Dendritic cell treated with granulocyte-macrophage colony-stimulating factor and Interleukin-4, amounts not matched to agents 40 ng/mL and 50 ng/mL, for 4 days (primary cell): ENCODE measurements at regions not wholly inside any gene's neighbourhood (a gene's known extent, or its start where the extent isn't known, plus 50 kb on each side); places are given as distances from the start of the nearest gene placed in this dataset.
"Not testable (repeated sequence)": the region's sequence is repeated elsewhere in the genome, so short reads cannot be mapped to it uniquely, and the experiment has no call there.

Experiments used
- H3K27ac Mint-ChIP-seq: one replicate; pipeline ENCODE4 v1.8.0; 2022; ENCODE audit warnings: mild to moderate bottlenecking, mixed read lengths
- H3K27me3 Mint-ChIP-seq: one replicate; pipeline ENCODE4 v1.8.0; 2022; ENCODE audit warnings: mild to moderate bottlenecking, mixed read lengths
- H3K36me3 Mint-ChIP-seq: one replicate; pipeline ENCODE4 v1.8.0; 2022; ENCODE audit warnings: low read depth, mixed read lengths
- H3K4me1 Mint-ChIP-seq: one replicate; pipeline ENCODE4 v1.8.0; 2022; ENCODE audit warnings: low read depth, mixed read lengths
- H3K4me3 Mint-ChIP-seq: one replicate; pipeline ENCODE4 v1.8.0; 2022; ENCODE audit warnings: mild to moderate bottlenecking, moderate library complexity, mixed read lengths
- H3K9me3 Mint-ChIP-seq: one replicate; pipeline ENCODE4 v1.8.0; 2022; ENCODE audit warnings: mixed read lengths
- intact Hi-C: fragments of 100-400 bp; cut with micrococcal nuclease; formaldehyde crosslinking; loops from one replicate; pipeline ENCODE4 v1.15.0; 2022

DNA sequence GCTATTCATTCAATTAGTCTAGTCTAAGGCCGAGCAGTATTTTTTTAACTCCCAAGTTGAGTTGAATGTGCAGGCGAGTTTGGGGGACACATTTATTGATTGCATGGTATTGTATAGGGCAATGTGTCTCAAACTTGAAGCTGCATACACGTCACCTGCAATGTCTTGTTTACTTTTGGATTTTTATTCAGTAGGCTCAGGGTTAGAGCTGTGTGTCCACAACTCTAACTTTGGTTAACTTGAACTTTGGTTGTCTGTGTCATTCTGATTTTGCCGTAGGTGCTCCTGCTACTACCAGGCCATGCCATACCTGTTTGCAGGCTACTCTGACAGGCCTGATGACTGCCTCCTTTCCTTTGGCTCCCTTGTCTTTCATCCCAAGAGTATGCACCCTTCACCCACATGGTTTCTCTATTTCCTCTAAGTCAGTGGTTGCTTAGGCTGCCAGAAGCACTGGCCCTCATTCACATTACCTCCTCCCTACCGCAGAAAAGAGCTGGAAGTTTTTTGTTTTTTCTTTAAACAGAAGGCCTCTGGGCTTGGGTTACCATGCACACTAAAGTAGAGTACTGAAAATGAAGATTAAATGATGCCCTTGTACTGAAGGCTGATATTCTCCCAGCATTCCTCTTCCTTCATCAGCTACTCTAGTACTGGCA lies 219.4 kb upstream of the SPOPL start:
- intact Hi-C loops: no loop called here
- Mint-ChIP-seq H3K4me1 (no peaks in the 10 kb centered on the region), H3K36me3 (no peaks in the 10 kb centered on the region), H3K27me3 (no peaks in the 10 kb centered on the region), H3K27ac (no peak overlapping the region), H3K4me3 (no peak overlapping the region), H3K9me3 (peaks cover 14% of the 10 kb centered on the region)

DNA sequence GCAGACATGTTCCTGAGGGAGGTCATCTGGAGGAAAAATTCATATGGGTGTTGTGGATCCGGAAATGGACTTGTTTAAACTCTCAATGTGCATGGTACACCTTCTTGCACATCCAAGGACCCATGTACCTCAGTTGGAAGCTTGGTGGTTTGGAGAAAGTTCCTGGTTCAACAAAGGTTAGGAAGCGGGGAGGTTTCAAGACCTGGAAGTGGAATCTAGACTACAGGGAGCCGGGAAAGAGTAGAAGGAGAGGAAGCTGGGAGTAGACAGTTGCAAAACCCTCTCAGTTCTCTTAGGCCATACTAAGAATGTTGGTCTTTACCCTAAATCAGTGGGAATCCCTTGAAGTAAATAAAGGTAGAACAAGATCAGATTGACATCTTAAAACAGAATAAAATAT lies 209.8 kb upstream of the SPOPL start:
- Mint-ChIP-seq H3K9me3 (peaks cover 30% of the 10 kb centered on the region), H3K4me1 (no peaks in the 10 kb centered on the region), H3K4me3 (no peak overlapping the region), H3K27ac (no peak overlapping the region), H3K27me3 (no peaks in the 10 kb centered on the region), H3K36me3 (no peaks in the 10 kb centered on the region)
- intact Hi-C loops: no loop called here

DNA sequence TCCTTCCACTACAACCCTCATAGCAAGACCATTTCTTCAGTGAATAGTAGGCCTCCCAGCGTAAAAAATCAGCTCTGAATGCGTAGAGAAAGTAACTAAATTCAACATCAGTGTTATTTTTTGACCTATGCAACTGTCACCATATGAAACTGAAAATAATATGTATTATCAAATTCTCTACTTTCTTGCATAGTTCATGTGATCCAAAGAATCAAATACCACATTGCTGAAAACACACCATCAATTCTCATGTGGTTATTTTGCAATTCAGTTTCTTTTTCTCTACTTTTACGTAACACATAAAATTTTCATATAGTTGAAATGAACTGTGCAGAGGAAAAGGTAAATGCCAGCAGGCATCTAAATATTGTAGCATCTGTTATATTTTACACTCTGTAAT lies 208.5 kb upstream of the SPOPL start:
- Mint-ChIP-seq H3K4me3 (no peak overlapping the region), H3K9me3 (peaks cover 24% of the 10 kb centered on the region), H3K27ac (no peak overlapping the region), H3K4me1 (no peaks in the 10 kb centered on the region), H3K27me3 (no peaks in the 10 kb centered on the region), H3K36me3 (no peaks in the 10 kb centered on the region)
- intact Hi-C loops: no loop called here

DNA sequence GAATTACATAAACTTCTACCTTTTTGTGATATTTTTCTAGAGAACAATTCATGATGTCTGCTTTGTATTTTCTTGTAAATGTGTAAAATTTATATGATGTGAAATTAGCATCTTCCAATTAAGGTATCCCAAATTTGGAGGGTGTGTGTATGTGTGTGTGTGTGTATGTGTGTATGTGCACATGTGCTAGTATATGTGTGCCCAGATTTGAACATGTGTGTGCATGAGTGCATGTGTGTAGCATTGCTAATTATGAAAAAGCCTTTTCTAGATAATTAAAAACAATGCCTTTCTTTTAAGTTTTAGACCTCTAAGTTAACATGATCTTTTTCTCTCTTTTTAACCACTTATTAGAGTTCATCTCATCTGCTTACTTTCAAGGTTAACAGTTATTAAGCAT lies 208.0 kb upstream of the SPOPL start:
- Mint-ChIP-seq H3K4me3 (no peak overlapping the region), H3K27ac (no peak overlapping the region), H3K4me1 (no peaks in the 10 kb centered on the region), H3K27me3 (no peaks in the 10 kb centered on the region), H3K9me3 (peaks cover 20% of the 10 kb centered on the region), H3K36me3 (no peaks in the 10 kb centered on the region)
- intact Hi-C loops: no loop called here

DNA sequence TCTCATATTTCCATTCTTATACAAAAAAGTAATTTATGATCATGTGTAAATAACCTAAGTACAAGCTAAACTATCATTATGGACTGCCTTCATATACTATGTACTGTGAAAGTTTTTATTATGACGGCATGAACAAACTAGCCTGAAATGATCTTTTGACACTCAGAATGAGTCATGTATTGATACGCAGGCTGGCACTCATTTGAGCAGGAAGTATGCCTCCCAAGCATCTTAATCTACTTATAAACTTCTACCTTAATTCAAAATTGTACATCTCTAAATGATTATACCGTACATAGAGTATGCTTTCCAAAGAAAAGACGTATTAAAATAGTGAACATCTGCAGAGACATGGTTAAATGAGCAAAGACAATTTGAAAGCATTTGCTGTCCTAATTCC lies 207.1 kb upstream of the SPOPL start:
- no peak overlapping the region for H3K27ac Mint-ChIP-seq
- no peaks in the 10 kb centered on the region for H3K4me1 Mint-ChIP-seq
- intact Hi-C loops: no loop called here
- H3K9me3 Mint-ChIP-seq: peaks cover 15% of the 10 kb centered on the region
- no peaks in the 10 kb centered on the region for H3K27me3 Mint-ChIP-seq
- no peak overlapping the region for H3K4me3 Mint-ChIP-seq
- no peaks in the 10 kb centered on the region for H3K36me3 Mint-ChIP-seq

DNA sequence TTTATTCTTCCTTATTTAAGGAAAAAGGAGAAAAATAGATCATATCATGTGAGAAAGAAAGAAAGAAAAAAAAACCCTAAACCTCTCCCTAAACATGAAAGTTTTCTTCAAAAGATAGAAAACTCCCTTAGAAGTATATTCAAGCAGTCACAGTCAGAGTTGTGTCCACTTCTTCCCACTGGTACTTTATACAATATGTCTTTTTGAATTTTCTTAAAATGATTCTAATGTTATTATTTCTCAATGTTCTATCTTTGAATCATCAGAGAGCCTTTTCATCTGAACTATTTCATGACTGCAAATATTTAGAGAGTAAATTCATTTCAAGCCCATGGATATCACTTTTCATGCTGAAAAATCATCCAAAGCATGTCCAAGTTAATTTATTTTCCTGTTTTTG lies 205.2 kb upstream of the SPOPL start:
- Mint-ChIP-seq H3K27me3 (no peaks in the 10 kb centered on the region), H3K4me3 (no peak overlapping the region), H3K27ac (no peak overlapping the region), H3K4me1 (no peaks in the 10 kb centered on the region), H3K9me3 (peaks cover 10% of the 10 kb centered on the region), H3K36me3 (no peaks in the 10 kb centered on the region)
- intact Hi-C loops: no loop called here

DNA sequence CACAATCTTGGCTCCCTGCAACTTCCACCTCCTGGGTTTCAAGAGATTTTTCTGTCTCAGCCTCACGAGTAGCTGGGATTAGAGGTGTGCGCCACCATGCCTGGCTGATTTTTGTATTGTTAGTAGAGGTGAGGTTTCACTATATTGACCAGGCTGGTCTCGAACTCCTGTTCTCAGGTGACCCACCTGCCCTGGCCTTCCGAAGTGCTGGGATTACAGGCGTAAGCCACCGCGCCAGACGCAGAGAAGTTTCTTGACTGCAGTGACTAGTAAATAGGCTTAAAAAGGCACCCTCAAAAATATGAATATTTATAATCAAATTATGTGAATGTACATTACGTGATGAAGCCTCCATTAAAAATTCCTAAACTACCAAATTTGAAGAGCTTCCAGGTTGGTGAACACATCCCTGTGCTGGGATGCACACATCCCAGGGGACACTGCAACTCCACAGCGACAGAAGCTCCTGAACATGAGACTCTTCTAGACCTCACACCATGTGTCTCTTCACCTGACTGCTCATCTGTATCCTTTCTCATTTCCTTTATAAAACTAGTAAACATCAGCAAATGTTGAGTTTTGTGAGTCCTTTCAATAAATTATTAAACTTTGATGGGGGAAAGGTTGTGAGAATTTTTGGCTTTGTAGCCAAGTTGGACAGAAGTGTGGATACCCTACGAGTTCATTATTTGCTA lies 203.3 kb upstream of the SPOPL start:
- intact Hi-C loops: no loop called here
- Mint-ChIP-seq H3K36me3 (no peaks in the 10 kb centered on the region), H3K4me1 (no peaks in the 10 kb centered on the region), H3K27me3 (no peaks in the 10 kb centered on the region), H3K27ac (no peak overlapping the region), H3K4me3 (no peak overlapping the region), H3K9me3 (no peaks in the 10 kb centered on the region)

DNA sequence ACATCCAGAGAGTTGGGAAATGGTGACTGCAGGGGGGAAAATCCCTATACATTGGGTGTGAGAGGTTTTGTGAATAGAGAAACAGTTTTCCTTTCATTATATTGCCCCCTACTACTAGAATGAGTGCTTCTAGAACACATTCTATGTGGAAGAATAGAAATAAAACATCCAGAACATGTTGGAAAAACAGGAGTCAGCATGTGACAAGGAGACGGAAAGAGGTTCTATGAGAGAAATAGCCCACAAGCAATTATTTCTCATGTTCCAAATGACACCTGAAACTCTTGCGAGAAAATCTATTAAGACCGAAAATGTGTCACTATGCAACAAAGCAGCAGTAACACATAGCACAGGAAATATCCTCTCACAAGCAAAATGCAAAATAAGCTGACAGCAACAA lies 202.7 kb upstream of the SPOPL start:
- no peak overlapping the region for H3K27ac Mint-ChIP-seq
- H3K4me1 Mint-ChIP-seq: no peaks in the 10 kb centered on the region
- intact Hi-C loops: no loop called here
- H3K9me3 Mint-ChIP-seq: no peaks in the 10 kb centered on the region
- no peaks in the 10 kb centered on the region for H3K27me3 Mint-ChIP-seq
- no peaks in the 10 kb centered on the region for H3K36me3 Mint-ChIP-seq
- H3K4me3 Mint-ChIP-seq: no peak overlapping the region

DNA sequence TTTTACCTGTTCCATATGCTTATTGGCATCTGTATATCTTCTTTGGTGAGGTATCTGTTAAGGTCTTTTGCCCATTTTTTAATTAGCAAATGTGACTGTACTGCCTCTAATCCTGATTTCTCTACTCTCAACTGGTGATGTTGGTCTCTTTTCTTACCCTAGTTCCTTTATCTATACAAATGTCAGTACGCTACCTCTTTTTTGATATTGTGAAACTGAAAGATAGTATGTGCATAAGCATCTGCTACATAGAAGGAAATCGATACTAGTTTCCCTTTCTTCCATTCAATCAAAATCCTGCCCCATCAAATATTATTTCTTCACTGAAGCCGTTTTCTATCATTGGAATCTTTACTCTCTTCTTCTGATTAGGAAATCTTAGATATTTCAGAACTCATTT lies 194.9 kb upstream of the SPOPL start:
- no peaks in the 10 kb centered on the region for H3K9me3 Mint-ChIP-seq

DNA sequence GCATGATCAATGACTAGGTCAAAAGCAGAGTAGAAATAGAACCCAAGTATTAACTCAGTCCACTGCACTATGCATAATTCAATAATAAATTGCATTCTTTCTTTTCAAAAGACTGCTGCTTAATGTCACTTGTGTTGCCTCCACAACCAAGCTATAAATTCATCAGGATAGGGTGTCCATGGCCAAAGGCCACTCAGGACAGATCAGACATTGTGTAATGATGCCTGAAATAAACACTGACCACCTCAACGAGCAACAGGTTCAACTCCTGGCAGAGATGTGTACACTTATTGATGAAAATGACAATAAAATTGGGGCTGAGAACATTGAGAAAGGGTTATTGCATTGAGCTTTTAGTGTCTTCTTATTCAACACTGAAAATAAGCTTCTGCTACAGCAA lies 194.5 kb upstream of the SPOPL start:
- no peaks in the 10 kb centered on the region for H3K9me3 Mint-ChIP-seq
- intact Hi-C loops: no loop called here
- H3K27me3 Mint-ChIP-seq: no peaks in the 10 kb centered on the region
- H3K4me1 Mint-ChIP-seq: no peaks in the 10 kb centered on the region
- H3K36me3 Mint-ChIP-seq: no peaks in the 10 kb centered on the region
- no peak overlapping the region for H3K27ac Mint-ChIP-seq
- H3K4me3 Mint-ChIP-seq: no peak overlapping the region

More for the DNA sequence above, 194.9 kb upstream of the SPOPL start:
- no peak overlapping the region for H3K4me3 Mint-ChIP-seq
- H3K27ac Mint-ChIP-seq: no peak overlapping the region
- H3K36me3 Mint-ChIP-seq: no peaks in the 10 kb centered on the region
- H3K27me3 Mint-ChIP-seq: no peaks in the 10 kb centered on the region
- no peaks in the 10 kb centered on the region for H3K4me1 Mint-ChIP-seq
- intact Hi-C loops: no loop called here

DNA sequence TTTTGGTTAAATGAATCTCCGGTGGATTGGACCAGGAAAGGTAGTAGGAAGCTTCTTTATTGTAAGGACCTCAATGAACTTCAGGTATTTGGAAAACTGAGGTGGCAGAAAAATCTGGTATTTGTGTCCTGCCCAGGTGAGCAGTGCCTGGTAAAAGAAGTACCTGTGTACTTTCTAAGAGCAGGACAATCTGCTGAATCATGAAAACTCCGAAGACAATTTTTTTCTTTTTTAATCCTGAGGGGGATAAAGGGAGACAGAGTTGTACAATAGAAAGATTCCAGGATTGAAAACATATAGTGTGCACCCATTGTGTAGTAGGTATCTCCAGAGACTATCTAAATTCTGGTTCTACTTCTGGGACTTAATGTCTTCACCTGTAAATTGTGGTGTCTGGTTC lies 191.8 kb upstream of the SPOPL start:
- Mint-ChIP-seq H3K27me3 (no peaks in the 10 kb centered on the region), H3K4me1 (no peaks in the 10 kb centered on the region), H3K36me3 (no peaks in the 10 kb centered on the region), H3K9me3 (no peaks in the 10 kb centered on the region), H3K4me3 (no peak overlapping the region), H3K27ac (no peak overlapping the region)
- intact Hi-C loops: no loop called here

DNA sequence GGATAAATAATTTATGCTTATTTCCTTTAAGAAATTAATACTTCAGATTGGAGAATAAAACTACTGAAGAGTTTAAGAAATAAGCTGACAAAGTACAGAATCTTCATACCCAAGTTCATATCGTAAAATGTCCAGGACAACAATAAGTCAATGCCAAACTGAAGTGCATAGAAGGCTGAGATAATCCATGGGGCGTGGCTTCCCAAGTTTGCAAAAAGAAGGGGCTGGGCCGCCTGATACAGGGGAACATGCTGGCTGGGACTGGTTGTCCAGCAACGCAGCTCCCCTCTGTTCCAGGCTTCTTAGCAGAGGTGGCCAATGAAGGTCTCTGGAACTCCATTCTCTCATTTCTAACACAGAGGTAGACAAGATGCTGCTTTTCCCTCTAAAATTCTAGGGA lies 189.5 kb upstream of the SPOPL start:
- Mint-ChIP-seq H3K36me3 (no peaks in the 10 kb centered on the region), H3K4me1 (no peaks in the 10 kb centered on the region), H3K9me3 (peaks cover 9% of the 10 kb centered on the region), H3K4me3 (no peak overlapping the region), H3K27me3 (no peaks in the 10 kb centered on the region), H3K27ac (no peak overlapping the region)
- intact Hi-C loops: no loop called here

DNA sequence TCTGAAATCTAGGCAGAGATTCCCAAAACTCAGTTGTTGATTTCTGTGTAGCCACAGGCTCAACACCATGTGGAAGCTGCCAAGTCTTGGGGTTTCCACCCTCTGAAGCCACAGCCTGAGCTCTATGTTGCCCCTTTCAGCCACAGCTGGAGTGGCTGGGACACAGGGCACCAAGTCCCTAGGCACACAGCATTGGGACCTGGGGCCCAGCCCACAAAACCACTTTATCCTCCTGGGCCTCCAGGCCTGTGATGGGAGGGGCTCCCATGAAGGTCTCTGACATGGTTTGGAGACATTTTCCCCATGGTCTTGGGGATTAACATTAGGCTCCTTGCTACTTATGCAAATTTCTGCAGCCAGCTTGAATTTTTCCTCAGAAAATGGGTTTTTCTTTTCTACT lies 186.0 kb upstream of the SPOPL start:
- H3K4me3 Mint-ChIP-seq, H3K36me3 Mint-ChIP-seq, intact Hi-C loops, H3K27ac Mint-ChIP-seq, H3K4me1 Mint-ChIP-seq, H3K27me3 Mint-ChIP-seq, H3K9me3 Mint-ChIP-seq: not testable (repeated sequence)

DNA sequence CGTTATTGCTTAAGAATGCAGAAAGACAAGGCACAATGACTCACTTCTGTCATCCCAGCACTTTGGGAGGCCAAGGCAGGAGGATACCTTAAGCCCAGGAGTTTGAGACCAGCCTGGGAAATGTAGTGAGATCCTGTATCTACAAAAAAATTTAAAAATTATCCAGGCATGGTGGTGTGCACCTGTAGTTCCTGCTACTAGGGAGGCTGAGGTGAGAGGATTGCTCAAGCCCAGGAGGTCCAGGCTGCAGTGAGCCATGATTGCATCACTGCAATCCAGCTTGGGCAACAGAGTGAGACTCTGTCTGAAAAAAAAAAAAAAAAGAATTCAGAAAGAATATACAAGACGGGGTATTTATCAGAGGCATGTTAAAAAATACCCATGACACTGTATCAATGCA lies 182.0 kb upstream of the SPOPL start:
- H3K4me1 Mint-ChIP-seq: no peaks in the 10 kb centered on the region
- H3K36me3 Mint-ChIP-seq: no peaks in the 10 kb centered on the region
- no peak overlapping the region for H3K27ac Mint-ChIP-seq
- H3K9me3 Mint-ChIP-seq: peaks cover 9% of the 10 kb centered on the region
- intact Hi-C loops: no loop called here
- H3K4me3 Mint-ChIP-seq: no peak overlapping the region
- H3K27me3 Mint-ChIP-seq: no peaks in the 10 kb centered on the region

DNA sequence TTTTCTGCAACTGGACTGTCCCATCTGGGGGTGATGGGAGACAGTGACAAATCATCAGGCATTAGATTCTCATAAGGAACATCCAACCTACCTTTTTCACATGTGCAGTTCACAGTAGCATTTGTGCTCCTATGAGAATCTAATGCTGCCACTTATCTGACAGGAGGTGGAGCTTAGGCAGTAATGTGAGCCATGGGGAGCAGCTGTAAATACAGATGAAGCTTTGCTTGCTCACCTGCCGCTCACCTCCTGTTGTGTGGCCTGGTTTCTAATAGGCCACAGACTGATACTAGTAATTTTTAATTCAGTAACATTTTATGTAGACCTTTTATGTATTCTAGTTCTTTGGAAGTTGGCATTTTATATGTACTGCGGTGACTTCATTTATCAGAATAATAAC lies 180.1 kb upstream of the SPOPL start:
- Mint-ChIP-seq H3K27me3 (no peaks in the 10 kb centered on the region), H3K36me3 (no peaks in the 10 kb centered on the region), H3K4me1 (no peaks in the 10 kb centered on the region), H3K4me3 (no peak overlapping the region), H3K27ac (no peak overlapping the region), H3K9me3 (no peaks in the 10 kb centered on the region)
- intact Hi-C loops: no loop called here
